ENCODE measurements at regions not wholly inside any gene's neighbourhood (a gene's known extent, or its start where the extent isn't known, plus 50 kb on each side); places are given as distances from the start of the nearest gene placed in this dataset.
"Not testable (repeated sequence)": the region's sequence is repeated elsewhere in the genome, so short reads cannot be mapped to it uniquely, and the experiment has no call there.

DNA sequence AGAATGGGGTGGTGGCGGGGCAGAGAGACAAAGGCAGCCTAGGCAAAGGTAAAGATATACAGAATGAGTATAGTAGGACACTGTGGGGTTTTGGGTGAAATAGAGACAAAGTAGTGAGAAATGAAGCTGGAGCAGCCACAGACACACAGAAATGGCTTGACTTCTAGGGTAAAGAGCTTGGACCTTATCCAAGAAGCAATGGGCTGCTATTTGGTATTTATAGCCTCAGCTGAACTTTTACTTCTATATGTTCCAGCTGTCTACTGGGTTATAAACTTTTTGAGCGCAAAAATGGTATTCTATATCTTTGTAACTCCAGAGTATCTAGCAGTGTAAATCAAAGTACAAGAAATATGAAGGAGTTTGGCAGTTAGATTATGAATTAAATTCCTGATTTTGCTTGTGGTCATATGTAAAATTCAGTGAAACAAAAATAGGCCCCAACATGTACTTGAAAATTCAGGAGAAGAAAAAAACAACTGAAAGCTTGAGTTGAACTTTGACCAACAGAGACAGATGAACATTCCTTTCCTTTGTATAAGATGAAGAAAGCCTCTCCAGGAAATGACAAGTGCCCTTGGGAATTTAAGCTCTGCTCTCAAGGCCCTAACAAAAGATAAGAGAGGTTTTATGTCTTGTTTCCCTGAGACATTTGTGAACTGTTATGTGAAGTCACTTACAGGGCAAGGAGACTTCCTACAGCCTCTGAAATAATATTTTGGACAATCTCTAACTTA, 64.6 kb upstream of the XIST start:
- H3K4me3 ChIP-seq (ENCODE audit: low read depth, low read length), result no peak overlapping the region

DNA sequence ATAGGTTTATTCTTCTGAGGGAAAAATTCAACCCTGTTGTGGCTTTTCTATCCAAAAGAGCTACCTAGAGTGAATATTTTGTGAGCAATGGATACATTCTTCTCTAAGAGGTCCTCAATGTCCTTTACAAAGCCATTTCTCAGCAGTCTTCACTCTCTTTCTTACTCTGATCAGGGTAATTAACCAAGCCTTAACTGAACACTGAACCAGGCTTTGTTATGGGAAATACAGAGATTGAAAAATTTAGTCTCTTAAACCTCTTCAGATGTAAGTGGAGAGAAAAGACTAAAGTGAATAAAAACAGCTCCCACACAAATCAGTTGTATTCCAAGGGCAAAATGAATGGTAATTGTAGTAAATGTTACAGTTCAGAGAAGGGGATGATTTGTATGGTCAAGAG, 64.0 kb upstream of the XIST start:
- TF ChIP-seq, protein P1, sequence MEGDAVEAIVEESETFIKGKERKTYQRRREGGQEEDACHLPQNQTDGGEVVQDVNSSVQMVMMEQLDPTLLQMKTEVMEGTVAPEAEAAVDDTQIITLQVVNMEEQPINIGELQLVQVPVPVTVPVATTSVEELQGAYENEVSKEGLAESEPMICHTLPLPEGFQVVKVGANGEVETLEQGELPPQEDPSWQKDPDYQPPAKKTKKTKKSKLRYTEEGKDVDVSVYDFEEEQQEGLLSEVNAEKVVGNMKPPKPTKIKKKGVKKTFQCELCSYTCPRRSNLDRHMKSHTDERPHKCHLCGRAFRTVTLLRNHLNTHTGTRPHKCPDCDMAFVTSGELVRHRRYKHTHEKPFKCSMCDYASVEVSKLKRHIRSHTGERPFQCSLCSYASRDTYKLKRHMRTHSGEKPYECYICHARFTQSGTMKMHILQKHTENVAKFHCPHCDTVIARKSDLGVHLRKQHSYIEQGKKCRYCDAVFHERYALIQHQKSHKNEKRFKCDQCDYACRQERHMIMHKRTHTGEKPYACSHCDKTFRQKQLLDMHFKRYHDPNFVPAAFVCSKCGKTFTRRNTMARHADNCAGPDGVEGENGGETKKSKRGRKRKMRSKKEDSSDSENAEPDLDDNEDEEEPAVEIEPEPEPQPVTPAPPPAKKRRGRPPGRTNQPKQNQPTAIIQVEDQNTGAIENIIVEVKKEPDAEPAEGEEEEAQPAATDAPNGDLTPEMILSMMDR (IDR thresholded peaks at IDR 0.05; ENCODE audit: borderline replicate concordance, insufficient read depth, low read depth, low read length), result no peak

More for the DNA sequence above, 64.6 kb upstream of the XIST start:
- TF ChIP-seq, protein P1 (IDR thresholded peaks at IDR 0.05; ENCODE audit: borderline replicate concordance, insufficient read depth, low read depth, low read length), result no peak

DNA sequence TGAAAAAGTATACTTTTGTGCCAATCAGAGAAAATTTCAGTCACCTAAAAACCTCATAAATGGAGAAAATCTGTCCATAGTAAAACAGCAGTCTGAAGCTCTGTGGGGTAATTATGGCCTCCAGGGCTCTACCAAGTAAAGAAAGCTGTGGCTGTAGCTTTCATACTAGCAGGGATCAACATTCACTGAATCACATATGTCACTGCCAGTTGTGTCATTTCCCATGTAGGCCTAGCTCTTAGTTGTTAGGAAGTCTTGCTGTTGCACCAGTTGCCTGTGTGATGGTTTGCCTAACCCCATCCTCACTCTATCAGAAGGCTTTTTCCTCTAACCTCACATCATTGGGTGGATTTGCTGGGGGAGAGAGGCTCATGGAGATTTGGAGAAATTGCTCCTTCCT, 62.3 kb upstream of the XIST start:
- not testable (repeated sequence) for H3K4me3 ChIP-seq (ENCODE audit: low read depth, low read length)

More for the DNA sequence above, 64.0 kb upstream of the XIST start:
- H3K4me3 ChIP-seq (ENCODE audit: low read depth, low read length), result no peak overlapping the region

DNA sequence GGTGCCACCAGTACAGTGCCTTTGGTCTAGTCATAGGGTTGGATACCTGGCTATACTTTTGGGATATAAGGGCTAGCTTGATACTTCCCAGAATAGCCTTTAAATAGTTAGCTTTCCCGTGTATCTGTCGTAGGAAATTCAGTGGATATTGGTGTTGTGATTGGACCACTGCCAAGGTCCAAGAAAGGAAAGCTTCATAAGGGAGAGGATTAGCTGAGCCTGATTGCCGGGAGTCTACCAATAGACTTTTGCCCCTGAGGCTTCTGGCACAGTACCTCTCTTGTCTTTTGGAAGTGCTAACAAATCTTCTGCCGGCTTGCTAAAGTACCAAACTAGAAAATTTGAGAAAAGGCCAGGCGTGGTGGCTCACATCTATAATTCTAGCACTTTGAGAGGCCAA, 61.1 kb upstream of the XIST start:
- TF ChIP-seq, protein P1 (IDR thresholded peaks at IDR 0.05; ENCODE audit: borderline replicate concordance, insufficient read depth, low read depth, low read length), result no peak
- H3K4me3 ChIP-seq (ENCODE audit: low read depth, low read length), result no peak overlapping the region

DNA sequence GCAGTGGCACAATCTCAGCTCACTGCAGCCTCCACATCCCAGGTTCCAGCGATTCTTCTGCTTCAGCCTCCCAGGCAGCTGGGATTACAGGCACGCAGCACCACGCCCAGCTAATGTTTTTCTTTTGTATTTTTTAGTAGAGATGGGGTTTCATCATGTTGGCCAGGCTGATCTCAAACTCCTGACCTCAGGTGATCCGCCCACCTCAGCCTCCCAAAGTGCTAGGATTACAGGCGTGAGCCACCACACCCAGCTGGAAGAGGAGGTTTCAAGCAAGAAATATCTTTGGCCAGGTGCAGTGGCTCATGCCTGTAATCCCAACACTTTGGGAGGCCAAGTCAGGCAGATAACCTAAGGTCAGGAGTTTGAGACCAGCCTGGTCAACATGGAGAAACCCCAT, 59.4 kb upstream of the XIST start:
- H3K4me3 ChIP-seq (ENCODE audit: low read depth, low read length), result not testable (repeated sequence)

DNA sequence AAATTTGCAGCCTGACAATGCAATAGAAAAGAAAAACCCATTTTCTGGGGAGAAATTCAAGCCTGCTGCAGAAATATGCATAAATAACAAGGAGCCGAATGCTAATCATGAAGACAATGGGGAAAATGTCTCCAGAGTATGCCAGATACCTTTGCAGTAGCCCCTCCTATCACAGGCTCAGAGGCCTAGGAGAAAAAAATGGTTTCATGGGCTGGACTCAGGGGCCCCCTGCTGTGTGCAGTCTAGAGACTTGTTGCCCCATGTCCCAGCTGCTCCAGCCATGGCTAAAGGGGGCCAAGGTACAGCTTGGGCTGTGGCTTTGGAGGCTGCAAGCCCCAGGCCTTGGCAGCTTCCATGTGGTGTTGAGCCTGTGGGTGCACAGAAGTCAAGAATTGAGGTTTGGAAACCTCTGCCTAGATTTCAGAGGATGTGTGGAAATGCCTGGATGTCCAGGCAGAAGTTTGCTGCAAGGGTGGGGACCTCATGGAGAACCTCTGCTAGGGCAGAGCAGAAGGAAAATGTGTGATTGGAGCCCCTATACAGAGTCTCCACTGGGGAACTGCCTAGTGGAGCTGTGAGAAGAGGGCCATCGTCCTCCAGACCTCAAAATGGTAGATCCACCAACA, 53.3 kb upstream of the XIST start:
- not testable (repeated sequence) for H3K4me3 ChIP-seq (ENCODE audit: low read depth, low read length)

DNA sequence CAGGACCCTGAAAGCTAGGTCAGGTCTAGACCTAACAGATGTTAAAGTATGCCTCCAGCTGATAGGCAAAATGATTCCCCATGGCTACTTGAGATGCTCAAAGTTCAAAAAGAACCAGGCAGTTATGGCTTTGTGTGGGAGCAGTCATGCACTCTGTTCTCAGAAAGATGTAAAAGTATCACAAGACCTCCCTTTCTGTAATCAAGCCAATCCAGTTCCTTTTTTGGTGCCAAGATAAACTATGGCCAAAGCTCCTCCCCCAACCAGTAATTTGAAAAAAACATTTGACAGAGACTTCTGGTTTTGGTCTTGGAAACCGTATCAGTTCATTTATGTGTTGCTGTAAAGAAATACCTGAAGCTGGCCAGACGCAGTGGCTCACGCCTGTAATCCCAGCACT, 51.4 kb upstream of the XIST start:
- TF ChIP-seq, protein P1 (IDR thresholded peaks at IDR 0.05; ENCODE audit: borderline replicate concordance, insufficient read depth, low read depth, low read length), result no peak
- H3K4me3 ChIP-seq (ENCODE audit: low read depth, low read length), result no peak overlapping the region

Data from GM12875 (cell line).